Kidney epithelial cell (primary cell): ENCODE measurements at regions not wholly inside any gene's neighbourhood (a gene's known extent, or its start where the extent isn't known, plus 50 kb on each side); places are given as distances from the start of the nearest gene placed in this dataset.

Source experiments
- DNase-seq: peaks from one replicate; pipeline ENCODE4 v3.0.0-alpha.2; 2010; ENCODE audit warnings: low read depth
- H3K27me3 ChIP-seq: 2 replicates; pipeline ENCODE4 v1.6.0; 2011; ENCODE audit warnings: low read length; ENCODE audit not compliant: control insufficient read depth, insufficient read depth
- H3K36me3 ChIP-seq: 2 replicates; pipeline ENCODE4 v1.5.1; 2011; ENCODE audit warnings: low read length; ENCODE audit not compliant: control insufficient read depth, insufficient read depth
- H3K4me3 ChIP-seq: 2 replicates; pipeline ENCODE4 v1.5.1; 2011; ENCODE audit warnings: low read depth, mild to moderate bottlenecking, control low read depth, low read length
- CTCF ChIP-seq: IDR thresholded peaks from 2 replicates; pipeline ENCODE4 v1.5.1; 2011; ENCODE audit warnings: mild to moderate bottlenecking, moderate library complexity, low read length, control low read depth, inconsistent platforms; ENCODE audit not compliant: insufficient read depth, poor library complexity, severe bottlenecking

GRCh38 chr5:13412040-13412595 lies 532.4 kb downstream of the DNAH5 start:
- TF ChIP-seq CTCF = no peak
- no peak for DNase-seq
- no peaks in the 10 kb centered on the region for H3K27me3 ChIP-seq
- H3K36me3 ChIP-seq = no peaks in the 10 kb centered on the region
- H3K4me3 ChIP-seq = no peak overlapping the region

GRCh38 chr5:13408616-13409015 lies 535.9 kb downstream of the DNAH5 start:
- Histone ChIP-seq H3K4me3 (no peak overlapping the region), H3K36me3 (no peaks in the 10 kb centered on the region), H3K27me3 (no peaks in the 10 kb centered on the region)
- no peak for TF ChIP-seq CTCF
- no peak for DNase-seq

GRCh38 chr5:13403351-13403750 lies 541.1 kb downstream of the DNAH5 start:
- TF ChIP-seq CTCF = no peak
- no peak overlapping the region for H3K4me3 ChIP-seq
- no peak for DNase-seq
- H3K36me3 ChIP-seq = no peaks in the 10 kb centered on the region
- H3K27me3 ChIP-seq = no peaks in the 10 kb centered on the region

- Histone ChIP-seq H3K4me3 (no peak overlapping the region), H3K36me3 (no peaks in the 10 kb centered on the region), H3K27me3 (no peaks in the 10 kb centered on the region)
- no peak for DNase-seq
- no peak for TF ChIP-seq CTCF
Observed at GRCh38 chr5:13385066-13385465, 559.4 kb downstream of the DNAH5 start.

- no peak for TF ChIP-seq CTCF
- Histone ChIP-seq H3K36me3 (no peaks in the 10 kb centered on the region), H3K27me3 (no peaks in the 10 kb centered on the region), H3K4me3 (no peak overlapping the region)
- no peak for DNase-seq
Observed at GRCh38 chr5:13382232-13382631, 562.3 kb downstream of the DNAH5 start.

- DNase-seq = no peak
- Histone ChIP-seq H3K27me3 (no peaks in the 10 kb centered on the region), H3K36me3 (no peaks in the 10 kb centered on the region), H3K4me3 (no peak overlapping the region)
- no peak for TF ChIP-seq CTCF
Observed at GRCh38 chr5:13378091-13378490, 566.4 kb downstream of the DNAH5 start.
